ENCODE measurements at regions not wholly inside any gene's neighbourhood (a gene's known extent, or its start where the extent isn't known, plus 50 kb on each side); places are given as distances from the start of the nearest gene placed in this dataset.
"Not testable (repeated sequence)": the region's sequence is repeated elsewhere in the genome, so short reads cannot be mapped to it uniquely, and the experiment has no call there.

GRCh38 chr15:24777307-24777706 lies 101.7 kb downstream of the NPAP1 start:
- no peaks in the 10 kb centered on the region for H3K27me3 ChIP-seq (ENCODE audit: control insufficient read depth, insufficient read depth, low read length)
- DNase-seq (no peak), ATAC-seq (ENCODE audit: low read depth in 2 of 2) (no peak)
- no peaks in the 10 kb centered on the region for H3K36me3 ChIP-seq (ENCODE audit: control insufficient read depth, insufficient read depth, low read length)
- no peak overlapping the region for H3K27ac ChIP-seq (ENCODE audit: insufficient read depth, low read length, poor library complexity, severe bottlenecking)
- Mint-ChIP-seq H3K27ac (no peak overlapping the region), H3K27me3 (peaks cover 8% of the 10 kb centered on the region), H3K36me3 (no peaks in the 10 kb centered on the region), H3K4me3 (no peak overlapping the region), H3K4me1 (peaks cover 0 to 6% (median under 1%) of the 10 kb centered on the region in 4 donors), H3K9me3 (peaks cover 0 to 39% (median 14%) of the 10 kb centered on the region in 7 donors)
- H3K4me1 ChIP-seq (ENCODE audit: control insufficient read depth, insufficient read depth, low read length, poor library complexity, severe bottlenecking), result no peaks in the 10 kb centered on the region
- peaks cover 14 to 31% of the 10 kb centered on the region in 2 experiments for H3K9me3 ChIP-seq (ENCODE audit: control insufficient read depth in 2 of 2, low read length in 2 of 2)
- no peak overlapping the region for H3K4me3 ChIP-seq (ENCODE audit: low read depth, low read length)

- no peaks in the 10 kb centered on the region for H3K36me3 ChIP-seq (ENCODE audit: control insufficient read depth, insufficient read depth, low read length)
- no peaks in the 10 kb centered on the region for H3K27me3 ChIP-seq (ENCODE audit: control insufficient read depth, insufficient read depth, low read length)
- ATAC-seq (ENCODE audit: low read depth in 2 of 2), result no peak
- Mint-ChIP-seq H3K9me3 (peaks cover 4 to 32% (median 12%) of the 10 kb centered on the region in 7 donors), H3K27ac (no peak overlapping the region), H3K4me1 (no peaks in the 10 kb centered on the region), H3K4me3 (no peak overlapping the region), H3K36me3 (no peaks in the 10 kb centered on the region), H3K27me3 (no peaks in the 10 kb centered on the region)
- no peak for DNase-seq
- H3K9me3 ChIP-seq (ENCODE audit: control insufficient read depth in 2 of 2, low read length in 2 of 2), result peaks cover 0 to 8% of the 10 kb centered on the region in 2 experiments
- no peaks in the 10 kb centered on the region for H3K4me1 ChIP-seq (ENCODE audit: control insufficient read depth, insufficient read depth, low read length, poor library complexity, severe bottlenecking)
- H3K27ac ChIP-seq (ENCODE audit: insufficient read depth, low read length, poor library complexity, severe bottlenecking), result no peak overlapping the region
- no peak overlapping the region for H3K4me3 ChIP-seq (ENCODE audit: low read depth, low read length)
Observed at GRCh38 chr15:24784506-24784905, 108.9 kb downstream of the NPAP1 start.

- H3K27me3 Mint-ChIP-seq, result no peaks in the 10 kb centered on the region
Observed at GRCh38 chr15:24786347-24786746, 110.8 kb downstream of the NPAP1 start.

GRCh38 chr15:24802624-24803023 lies 127.0 kb downstream of the NPAP1 start:
- H3K4me1 Mint-ChIP-seq; H3K4me3 ChIP-seq (ENCODE audit: low read depth, low read length); H3K36me3 Mint-ChIP-seq; H3K27ac Mint-ChIP-seq; H3K27ac ChIP-seq (ENCODE audit: insufficient read depth, low read length, poor library complexity, severe bottlenecking); H3K4me1 ChIP-seq (ENCODE audit: control insufficient read depth, insufficient read depth, low read length, poor library complexity, severe bottlenecking); H3K27me3 Mint-ChIP-seq; H3K36me3 ChIP-seq (ENCODE audit: control insufficient read depth, insufficient read depth, low read length); DNase-seq; H3K4me3 Mint-ChIP-seq; ATAC-seq (ENCODE audit: low read depth in 2 of 2); H3K27me3 ChIP-seq (ENCODE audit: control insufficient read depth, insufficient read depth, low read length): not testable (repeated sequence)
- H3K9me3 ChIP-seq (ENCODE audit: control insufficient read depth in 2 of 2, low read length in 2 of 2), result peaks cover 5 to 18% of the 10 kb centered on the region in 2 experiments
- peaks cover 5 to 24% (median 12%) of the 10 kb centered on the region in 7 donors for H3K9me3 Mint-ChIP-seq

More at GRCh38 chr15:24786347-24786746, 110.8 kb downstream of the NPAP1 start:
- H3K36me3 ChIP-seq (ENCODE audit: control insufficient read depth, insufficient read depth, low read length), result no peaks in the 10 kb centered on the region
- no peak for DNase-seq
- peaks cover 0 to 8% of the 10 kb centered on the region in 2 experiments for H3K9me3 ChIP-seq (ENCODE audit: control insufficient read depth in 2 of 2, low read length in 2 of 2)
- H3K4me1 ChIP-seq (ENCODE audit: control insufficient read depth, insufficient read depth, low read length, poor library complexity, severe bottlenecking), result no peaks in the 10 kb centered on the region
- H3K27me3 ChIP-seq (ENCODE audit: control insufficient read depth, insufficient read depth, low read length), result no peaks in the 10 kb centered on the region
- no peaks in the 10 kb centered on the region for H3K4me1 Mint-ChIP-seq
- H3K4me3 ChIP-seq (ENCODE audit: low read depth, low read length), result no peak overlapping the region
- no peak overlapping the region for H3K27ac ChIP-seq (ENCODE audit: insufficient read depth, low read length, poor library complexity, severe bottlenecking)
- H3K4me3 Mint-ChIP-seq, result no peak overlapping the region
- no peaks in the 10 kb centered on the region for H3K36me3 Mint-ChIP-seq
- ATAC-seq (ENCODE audit: low read depth in 2 of 2), result no peak
- H3K27ac Mint-ChIP-seq, result no peak overlapping the region
- H3K9me3 Mint-ChIP-seq, result peaks cover 4 to 37% (median 14%) of the 10 kb centered on the region in 7 donors

GRCh38 chr15:24819680-24820079 lies 135.1 kb upstream of the SNRPN start:
- no peaks in the 10 kb centered on the region for H3K4me1 ChIP-seq (ENCODE audit: control insufficient read depth, insufficient read depth, low read length, poor library complexity, severe bottlenecking)
- H3K36me3 ChIP-seq (ENCODE audit: control insufficient read depth, insufficient read depth, low read length), result no peaks in the 10 kb centered on the region
- DNase-seq (no peak), ATAC-seq (ENCODE audit: low read depth in 2 of 2) (no peak)
- H3K4me3 Mint-ChIP-seq, result no peak overlapping the region
- peaks cover 0 to 33% (median 9%) of the 10 kb centered on the region in 7 donors for H3K9me3 Mint-ChIP-seq
- no peaks in the 10 kb centered on the region for H3K4me1 Mint-ChIP-seq
- no peak overlapping the region for H3K27ac ChIP-seq (ENCODE audit: insufficient read depth, low read length, poor library complexity, severe bottlenecking)
- no peaks in the 10 kb centered on the region for H3K27me3 ChIP-seq (ENCODE audit: control insufficient read depth, insufficient read depth, low read length)
- peaks cover 0 to 2% of the 10 kb centered on the region in 2 experiments for H3K9me3 ChIP-seq (ENCODE audit: control insufficient read depth in 2 of 2, low read length in 2 of 2)
- H3K4me3 ChIP-seq (ENCODE audit: low read depth, low read length), result no peak overlapping the region
- H3K27ac Mint-ChIP-seq, result no peak overlapping the region
- H3K36me3 Mint-ChIP-seq, result no peaks in the 10 kb centered on the region
- H3K27me3 Mint-ChIP-seq, result no peaks in the 10 kb centered on the region

- peaks cover 0 to 22% (median 14%) of the 10 kb centered on the region in 7 donors for H3K9me3 Mint-ChIP-seq
- no peaks in the 10 kb centered on the region for H3K27me3 Mint-ChIP-seq
Observed at GRCh38 chr15:24823473-24823872, 131.3 kb upstream of the SNRPN start.

GRCh38 chr15:24832282-24832681 lies 122.5 kb upstream of the SNRPN start:
- Histone ChIP-seq H3K27ac (ENCODE audit: insufficient read depth, low read length, poor library complexity, severe bottlenecking) (no peak overlapping the region), H3K36me3 (ENCODE audit: control insufficient read depth, insufficient read depth, low read length) (no peaks in the 10 kb centered on the region), H3K4me3 (ENCODE audit: low read depth, low read length) (no peak overlapping the region), H3K4me1 (ENCODE audit: control insufficient read depth, insufficient read depth, low read length, poor library complexity, severe bottlenecking) (no peaks in the 10 kb centered on the region), H3K9me3 (ENCODE audit: control insufficient read depth in 2 of 2, low read length in 2 of 2) (peaks cover 2 to 4% of the 10 kb centered on the region in 2 experiments), H3K27me3 (ENCODE audit: control insufficient read depth, insufficient read depth, low read length) (no peaks in the 10 kb centered on the region)
- H3K4me1 Mint-ChIP-seq, result peaks cover 0 to 6% (median 0%) of the 10 kb centered on the region in 4 donors
- H3K27me3 Mint-ChIP-seq, result no peaks in the 10 kb centered on the region
- peaks cover 4 to 21% (median 8%) of the 10 kb centered on the region in 7 donors for H3K9me3 Mint-ChIP-seq
- H3K36me3 Mint-ChIP-seq, result no peaks in the 10 kb centered on the region
- DNase-seq, result no peak
- H3K4me3 Mint-ChIP-seq, result no peak overlapping the region
- H3K27ac Mint-ChIP-seq, result no peak overlapping the region
- ATAC-seq (ENCODE audit: low read depth in 2 of 2), result no peak

More at GRCh38 chr15:24823473-24823872, 131.3 kb upstream of the SNRPN start:
- ATAC-seq (ENCODE audit: low read depth in 2 of 2), result no peak
- no peaks in the 10 kb centered on the region for H3K36me3 ChIP-seq (ENCODE audit: control insufficient read depth, insufficient read depth, low read length)
- H3K4me3 Mint-ChIP-seq, result no peak overlapping the region
- no peak overlapping the region for H3K4me3 ChIP-seq (ENCODE audit: low read depth, low read length)
- H3K36me3 Mint-ChIP-seq, result no peaks in the 10 kb centered on the region
- no peaks in the 10 kb centered on the region for H3K4me1 ChIP-seq (ENCODE audit: control insufficient read depth, insufficient read depth, low read length, poor library complexity, severe bottlenecking)
- no peak for DNase-seq
- peaks cover 9 to 14% of the 10 kb centered on the region in 2 experiments for H3K9me3 ChIP-seq (ENCODE audit: control insufficient read depth in 2 of 2, low read length in 2 of 2)
- H3K27ac Mint-ChIP-seq, result no peak overlapping the region
- no peak overlapping the region for H3K27ac ChIP-seq (ENCODE audit: insufficient read depth, low read length, poor library complexity, severe bottlenecking)
- no peaks in the 10 kb centered on the region for H3K4me1 Mint-ChIP-seq
- no peaks in the 10 kb centered on the region for H3K27me3 ChIP-seq (ENCODE audit: control insufficient read depth, insufficient read depth, low read length)

- Histone ChIP-seq H3K4me3 (ENCODE audit: low read depth, low read length) (no peak overlapping the region), H3K9me3 (ENCODE audit: control insufficient read depth in 2 of 2, low read length in 2 of 2) (no peaks in the 10 kb centered on the region), H3K27ac (ENCODE audit: insufficient read depth, low read length, poor library complexity, severe bottlenecking) (no peak overlapping the region), H3K36me3 (ENCODE audit: control insufficient read depth, insufficient read depth, low read length) (no peaks in the 10 kb centered on the region), H3K4me1 (ENCODE audit: control insufficient read depth, insufficient read depth, low read length, poor library complexity, severe bottlenecking) (no peaks in the 10 kb centered on the region), H3K27me3 (ENCODE audit: control insufficient read depth, insufficient read depth, low read length) (no peaks in the 10 kb centered on the region)
- Mint-ChIP-seq H3K27ac (no peak overlapping the region), H3K4me3 (no peak overlapping the region), H3K27me3 (no peaks in the 10 kb centered on the region), H3K9me3 (peaks cover 0 to 22% (median 4%) of the 10 kb centered on the region in 7 donors), H3K4me1 (peaks cover 0 to 6% (median 0%) of the 10 kb centered on the region in 4 donors), H3K36me3 (no peaks in the 10 kb centered on the region)
- DNase-seq, result no peak
- no peak for ATAC-seq (ENCODE audit: low read depth in 2 of 2)
Observed at GRCh38 chr15:24835301-24835700, 119.5 kb upstream of the SNRPN start.
